T-helper 2 cell treated with Interferon-gamma antibody and Interleukin-4, amounts not matched to agents 100 ng/mL and 5 ng/mL, for 36 hours (primary cell): ENCODE measurements at regions not wholly inside any gene's neighbourhood (a gene's known extent, or its start where the extent isn't known, plus 50 kb on each side); places are given as distances from the start of the nearest gene placed in this dataset.

Experiments
- intact Hi-C: fragments of 100-400 bp; cut with micrococcal nuclease; formaldehyde crosslinking; loops from one replicate; pipeline ENCODE4 v1.15.1; 2023

- intact Hi-C loops = no loop called here
Measured at GRCh38 chr2:128380061-128380889, 61.6 kb upstream of the HS6ST1 start.

GRCh38 chr2:128380961-128381938 lies 62.6 kb upstream of the HS6ST1 start:
- intact Hi-C loops = no loop called here

- intact Hi-C loops = no loop called here
Measured at GRCh38 chr2:128384446-128384845, 65.8 kb upstream of the HS6ST1 start.

- intact Hi-C loops = no loop called here
Measured at GRCh38 chr2:128384956-128385355, 66.3 kb upstream of the HS6ST1 start.

- intact Hi-C loops = no loop called here
Measured at GRCh38 chr2:128385365-128385764, 66.7 kb upstream of the HS6ST1 start.

- intact Hi-C loops = no loop called here
Measured at GRCh38 chr2:128386066-128386465, 67.4 kb upstream of the HS6ST1 start.

- intact Hi-C loops = no loop called here
Measured at GRCh38 chr2:128388499-128388941, 69.9 kb upstream of the HS6ST1 start.

- intact Hi-C loops = no loop called here
Measured at GRCh38 chr2:128389388-128390086, 70.9 kb upstream of the HS6ST1 start.

- intact Hi-C loops = no loop called here
Measured at GRCh38 chr2:128390256-128390990, 71.8 kb upstream of the HS6ST1 start.

- intact Hi-C loops = no loop called here
Measured at GRCh38 chr2:128390991-128391630, 72.4 kb upstream of the HS6ST1 start.

- intact Hi-C loops = no loop called here
Measured at GRCh38 chr2:128391679-128392078, 73.0 kb upstream of the HS6ST1 start.

- intact Hi-C loops = no loop called here
Measured at GRCh38 chr2:128392207-128392606, 73.5 kb upstream of the HS6ST1 start.

GRCh38 chr2:128394007-128394730 lies 75.5 kb upstream of the HS6ST1 start:
- intact Hi-C loops = no loop called here

GRCh38 chr2:128395196-128395595 lies 76.5 kb upstream of the HS6ST1 start:
- intact Hi-C loops = no loop called here

GRCh38 chr2:128395640-128396499 lies 77.2 kb upstream of the HS6ST1 start:
- intact Hi-C loops = no loop called here

- intact Hi-C loops = no loop called here
Measured at GRCh38 chr2:128396500-128396891, 77.8 kb upstream of the HS6ST1 start.

- intact Hi-C loops = no loop called here
Measured at GRCh38 chr2:128396946-128397345, 78.3 kb upstream of the HS6ST1 start.

GRCh38 chr2:128399256-128399655 lies 80.6 kb upstream of the HS6ST1 start:
- intact Hi-C loops = no loop called here
